Keratinocyte (primary cell): ENCODE measurements at regions not wholly inside any gene's neighbourhood (a gene's known extent, or its start where the extent isn't known, plus 50 kb on each side); places are given as distances from the start of the nearest gene placed in this dataset.

ENCODE experiments used
- EZH2 ChIP-seq: IDR thresholded peaks from one replicate; pipeline ENCODE4 v1.6.1; 2012; ENCODE audit warnings: inconsistent platforms, mild to moderate bottlenecking, low read length, moderate library complexity
- TF ChIP-seq, protein P1 (sequence below), 3 experiments: IDR thresholded peaks in 1 of 3; conservative IDR thresholded peaks in 1 of 3; optimal IDR thresholded peaks in 1 of 3; 2 replicates in 2 of 3; 3 replicates in 1 of 3; pipeline versions ENCODE3 to v1.5.1; 2011; ENCODE audit warnings: low read length in 3 of 3, mild to moderate bottlenecking in 3 of 3, moderate library complexity in 2 of 3, control low read depth in 1 of 3, inconsistent platforms in 1 of 3; ENCODE audit not compliant: insufficient read depth in 2 of 3; ENCODE audit errors: extremely low read depth in 1 of 3

- TF ChIP-seq, protein P1, sequence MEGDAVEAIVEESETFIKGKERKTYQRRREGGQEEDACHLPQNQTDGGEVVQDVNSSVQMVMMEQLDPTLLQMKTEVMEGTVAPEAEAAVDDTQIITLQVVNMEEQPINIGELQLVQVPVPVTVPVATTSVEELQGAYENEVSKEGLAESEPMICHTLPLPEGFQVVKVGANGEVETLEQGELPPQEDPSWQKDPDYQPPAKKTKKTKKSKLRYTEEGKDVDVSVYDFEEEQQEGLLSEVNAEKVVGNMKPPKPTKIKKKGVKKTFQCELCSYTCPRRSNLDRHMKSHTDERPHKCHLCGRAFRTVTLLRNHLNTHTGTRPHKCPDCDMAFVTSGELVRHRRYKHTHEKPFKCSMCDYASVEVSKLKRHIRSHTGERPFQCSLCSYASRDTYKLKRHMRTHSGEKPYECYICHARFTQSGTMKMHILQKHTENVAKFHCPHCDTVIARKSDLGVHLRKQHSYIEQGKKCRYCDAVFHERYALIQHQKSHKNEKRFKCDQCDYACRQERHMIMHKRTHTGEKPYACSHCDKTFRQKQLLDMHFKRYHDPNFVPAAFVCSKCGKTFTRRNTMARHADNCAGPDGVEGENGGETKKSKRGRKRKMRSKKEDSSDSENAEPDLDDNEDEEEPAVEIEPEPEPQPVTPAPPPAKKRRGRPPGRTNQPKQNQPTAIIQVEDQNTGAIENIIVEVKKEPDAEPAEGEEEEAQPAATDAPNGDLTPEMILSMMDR (optimal IDR thresholded peaks at IDR 0.05 in 1 of 3, IDR thresholded peaks at IDR 0.05 in 1 of 3, conservative IDR thresholded peaks at IDR 0.05 in 1 of 3; ENCODE audit: extremely low read depth in 1 of 3, insufficient read depth in 2 of 3, low read length in 3 of 3): no peak
- TF ChIP-seq EZH2: no peak
Observed at GRCh38 chr11:128125723-128126122, 461.6 kb downstream of the ETS1 start.
